HG03066 (cell line): ENCODE measurements at regions not wholly inside any gene's neighbourhood (a gene's known extent, or its start where the extent isn't known, plus 50 kb on each side); places are given as distances from the start of the nearest gene placed in this dataset.
"Not testable (repeated sequence)": the region's sequence is repeated elsewhere in the genome, so short reads cannot be mapped to it uniquely, and the experiment has no call there.

Source experiments
- ATAC-seq: cut with Tn5 transposase; IDR thresholded peaks from one replicate; pipeline ENCODE4 v1.9.1; 2021; ENCODE audit warnings: low read depth; ENCODE audit not compliant: unreplicated experiment

DNA sequence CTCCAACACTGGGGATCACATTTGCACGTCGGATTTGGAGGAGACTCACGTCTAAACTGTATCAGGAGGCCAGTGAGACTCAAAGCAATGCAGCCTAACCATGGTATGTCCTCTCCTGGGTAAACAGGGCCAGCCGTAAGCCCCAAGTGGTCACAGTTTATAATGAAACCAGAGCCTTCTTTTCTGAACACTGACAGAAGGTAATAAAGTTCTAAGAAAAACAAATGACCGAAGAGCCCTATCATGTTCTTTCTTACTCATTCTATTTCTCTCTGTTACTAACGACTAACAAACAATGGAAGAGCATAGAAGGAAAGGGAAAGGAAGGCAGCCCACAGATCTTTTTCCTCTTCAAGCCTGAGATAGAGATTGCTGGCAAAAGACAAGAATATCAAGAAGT lies 796.8 kb upstream of the SOX11 start:
- no peak for ATAC-seq

DNA sequence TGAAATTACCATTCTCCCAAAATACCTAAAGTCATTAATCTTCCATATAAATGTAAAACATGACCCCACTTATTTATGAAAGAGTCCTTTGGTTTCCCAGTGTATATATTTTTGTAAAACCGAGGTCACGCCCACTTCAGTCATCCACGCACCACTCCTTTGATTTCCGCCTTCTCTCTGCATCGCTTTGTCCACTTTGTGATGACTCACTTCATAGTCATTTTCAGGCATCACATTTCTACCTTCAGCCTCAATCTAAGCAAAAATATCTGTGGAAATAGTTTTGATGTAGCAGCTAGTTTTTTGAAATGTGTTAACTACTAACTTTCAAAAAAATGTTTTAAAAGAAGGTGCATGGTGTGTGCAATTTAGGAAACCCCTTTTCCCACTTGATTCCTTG lies 793.5 kb upstream of the SOX11 start:
- no peak for ATAC-seq

DNA sequence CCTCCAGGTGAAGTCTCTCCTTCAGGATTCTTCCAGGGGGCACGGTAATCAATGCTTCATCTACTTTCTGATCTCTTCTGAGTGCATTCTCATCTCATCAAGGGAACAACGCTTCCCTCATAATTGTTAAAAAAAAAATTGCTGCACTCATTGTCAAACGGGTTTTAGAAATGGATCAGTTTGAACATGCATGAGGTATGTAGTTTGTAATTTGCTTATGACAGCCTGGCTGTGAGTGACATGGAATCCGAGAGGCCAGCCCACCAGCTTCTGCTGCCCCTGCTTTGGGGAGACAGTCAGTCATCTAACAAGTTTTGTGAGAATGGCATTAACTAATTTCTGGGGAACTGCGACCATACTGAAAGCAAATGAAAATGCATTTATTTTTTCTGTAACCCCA lies 791.9 kb upstream of the SOX11 start:
- ATAC-seq, result no peak

DNA sequence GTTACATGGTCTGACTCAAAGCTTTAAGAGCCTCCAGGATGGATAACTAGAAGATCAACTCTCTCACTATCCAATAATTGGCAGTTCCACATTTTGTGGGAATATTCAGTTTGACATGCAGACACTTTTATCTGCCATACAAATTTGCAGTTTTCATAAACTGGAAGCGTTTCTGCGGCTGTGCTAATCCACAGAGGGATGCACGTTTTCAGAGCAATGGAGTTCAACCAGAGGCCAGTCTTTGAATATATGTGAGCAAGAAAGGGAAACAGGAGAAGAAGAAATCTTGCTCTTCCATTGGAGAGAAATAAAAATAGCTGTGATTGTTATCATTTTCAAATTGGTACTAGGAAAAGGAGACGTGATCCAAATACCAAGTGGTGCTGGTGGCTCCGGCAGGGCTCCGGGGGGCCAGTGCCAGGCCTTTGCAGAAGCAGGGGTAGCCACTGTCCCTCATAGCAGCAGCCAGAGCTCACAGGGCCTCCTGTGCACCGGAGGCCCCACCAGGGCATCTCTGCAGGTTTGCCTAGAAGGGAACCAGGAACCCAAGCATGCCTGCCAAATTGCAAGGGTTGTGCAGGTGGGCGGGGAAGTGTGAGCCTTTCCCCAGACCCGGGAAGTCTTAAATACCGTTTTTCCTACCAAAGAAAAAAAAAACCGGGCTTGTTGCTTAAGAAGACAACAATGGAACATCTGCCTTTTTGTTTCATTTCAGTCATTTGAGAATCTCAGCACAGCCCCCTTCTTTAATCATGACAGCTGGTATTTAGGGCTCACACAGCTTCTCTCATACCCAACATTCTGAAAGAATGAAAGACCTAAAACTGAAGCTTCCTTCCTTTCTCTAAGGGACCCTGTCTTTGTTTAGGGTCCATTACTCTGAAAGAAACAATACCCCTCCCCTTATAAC lies 791.1 kb upstream of the SOX11 start:
- no peak for ATAC-seq

DNA sequence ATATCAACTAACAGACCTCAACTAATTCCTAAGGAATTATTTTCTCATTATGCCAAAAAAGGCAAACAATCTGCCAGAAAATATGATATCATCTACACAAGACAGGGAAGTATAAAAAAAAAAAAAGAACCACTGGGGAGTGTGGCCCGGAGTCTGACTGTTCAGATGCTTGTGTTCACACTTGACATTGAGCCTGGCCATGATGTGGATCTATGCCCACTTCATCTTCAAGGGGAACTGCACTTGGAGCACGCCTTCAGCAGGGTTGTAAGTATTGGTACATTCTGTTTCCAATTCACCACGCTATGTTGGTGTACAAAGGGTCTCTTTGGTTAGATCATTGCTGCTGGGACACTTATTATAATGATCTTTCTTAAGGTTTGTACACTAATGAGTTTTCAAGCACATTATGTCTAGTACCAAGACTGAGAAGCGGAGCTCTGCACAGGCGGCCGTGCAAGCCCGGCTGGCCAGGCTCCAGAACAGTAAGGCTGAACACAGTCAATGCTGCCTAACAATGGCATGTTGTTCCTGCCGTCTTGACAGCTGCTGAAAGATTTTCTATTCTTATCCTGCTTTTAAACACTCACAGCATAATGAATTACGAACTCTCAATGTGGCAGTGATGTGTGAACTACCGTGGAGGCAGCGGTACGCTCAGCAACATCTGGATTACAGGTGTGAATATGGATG lies 788.4 kb upstream of the SOX11 start:
- ATAC-seq, result no peak

DNA sequence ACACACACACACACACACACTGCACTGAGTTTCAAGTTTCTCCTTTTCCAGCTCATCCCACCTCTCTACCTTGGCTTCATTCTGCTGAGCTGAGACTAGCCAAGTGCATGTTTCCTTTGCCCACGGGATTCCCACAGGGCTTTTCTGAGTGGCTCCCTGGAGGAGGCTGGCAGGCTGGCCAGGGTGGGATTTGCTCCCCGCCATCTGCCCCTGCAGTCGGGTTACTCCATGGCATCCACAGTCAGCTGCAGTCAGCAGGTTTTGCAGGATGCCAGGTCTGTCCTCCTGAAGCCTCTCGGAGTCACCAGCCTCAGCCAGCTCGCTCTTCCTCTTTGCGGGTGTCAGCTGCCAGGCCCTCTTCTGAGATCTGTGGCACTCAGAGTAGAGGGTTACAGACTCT lies 783.7 kb upstream of the SOX11 start:
- no peak for ATAC-seq

DNA sequence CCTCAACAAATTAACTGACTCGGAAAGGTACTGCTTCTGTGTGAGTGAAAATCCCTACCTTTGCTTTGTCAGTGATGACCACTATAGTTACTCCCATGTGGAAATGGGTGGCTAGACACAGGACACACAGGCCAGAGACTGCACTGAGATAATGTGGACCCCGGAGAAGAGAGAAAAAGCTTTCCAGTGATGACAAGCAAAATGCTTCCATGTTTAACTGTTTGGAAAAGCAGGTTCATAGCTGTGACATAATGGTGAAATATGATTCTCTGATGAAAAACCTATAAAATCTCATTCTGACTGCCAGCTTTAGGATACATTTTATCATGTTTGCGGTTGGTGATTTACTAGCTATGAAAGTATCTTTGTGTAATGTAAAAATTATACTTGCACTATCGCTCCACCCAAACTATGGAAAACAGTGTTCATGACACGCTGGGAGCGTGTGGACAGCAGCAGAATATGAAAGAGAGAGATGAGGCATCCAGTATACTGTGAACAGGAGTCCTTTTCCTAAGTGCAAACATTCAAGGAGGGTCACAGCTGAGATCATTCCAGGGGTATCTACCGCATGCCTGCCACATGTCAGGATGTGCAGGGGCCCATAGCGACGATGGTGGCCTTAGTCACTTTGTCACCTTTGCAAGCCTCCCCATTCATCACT lies 782.7 kb upstream of the SOX11 start:
- ATAC-seq, result no peak

DNA sequence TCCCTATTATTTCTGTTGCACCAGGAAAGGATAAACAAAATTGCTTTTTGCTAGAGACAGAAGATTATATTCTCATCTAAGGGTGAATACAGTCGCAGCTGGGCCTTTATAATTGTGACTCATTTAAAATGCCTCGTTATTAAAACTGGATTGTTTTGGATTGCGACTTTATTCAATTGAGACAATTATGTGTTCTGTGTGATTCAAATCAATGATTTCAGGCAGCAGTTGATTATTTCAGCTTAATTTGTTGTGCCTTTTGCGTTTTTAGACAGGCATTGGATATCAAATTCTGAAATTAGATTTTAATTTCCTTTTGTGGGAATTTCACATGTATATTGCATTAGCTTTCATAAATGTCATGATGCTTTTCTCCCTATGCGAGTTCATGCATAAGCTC lies 778.1 kb upstream of the SOX11 start:
- no peak for ATAC-seq

DNA sequence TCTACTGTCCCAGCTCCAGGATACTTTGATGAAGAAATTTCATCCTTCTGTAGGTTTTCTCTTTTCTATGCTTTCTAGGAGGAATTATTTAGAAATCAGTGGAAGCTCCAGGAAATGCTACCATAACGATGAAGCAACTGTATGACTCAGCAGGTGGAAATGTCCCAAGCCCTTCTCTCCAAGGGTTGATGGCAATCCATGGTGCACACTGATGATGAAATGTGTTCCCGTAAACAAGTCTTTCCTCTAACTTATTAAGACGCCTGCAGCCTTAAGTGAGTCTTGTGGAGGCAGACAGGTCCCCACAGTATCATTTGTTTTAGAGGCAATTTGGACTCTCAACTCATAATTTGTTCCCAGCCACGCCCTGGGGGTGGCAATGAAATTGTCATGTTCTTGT lies 777.6 kb upstream of the SOX11 start:
- no peak for ATAC-seq

DNA sequence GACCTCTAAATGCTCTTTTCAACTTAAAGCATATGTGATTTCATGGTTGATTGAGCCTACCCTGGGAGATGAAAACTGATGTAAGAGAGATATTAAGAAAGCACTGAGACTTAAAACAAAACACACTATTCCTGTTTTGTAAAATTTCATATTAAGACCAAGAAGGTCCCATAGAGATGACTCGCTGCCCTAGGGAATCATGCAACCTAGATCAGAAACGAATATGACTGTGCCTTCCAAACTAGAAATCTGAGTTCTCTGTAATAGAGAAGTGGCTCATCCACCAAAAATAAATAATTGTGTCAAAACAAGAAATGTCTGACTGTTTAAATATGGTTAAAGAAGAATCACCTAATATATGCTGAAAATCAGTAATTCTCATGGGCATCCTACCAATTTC lies 776.8 kb upstream of the SOX11 start:
- ATAC-seq, result no peak

DNA sequence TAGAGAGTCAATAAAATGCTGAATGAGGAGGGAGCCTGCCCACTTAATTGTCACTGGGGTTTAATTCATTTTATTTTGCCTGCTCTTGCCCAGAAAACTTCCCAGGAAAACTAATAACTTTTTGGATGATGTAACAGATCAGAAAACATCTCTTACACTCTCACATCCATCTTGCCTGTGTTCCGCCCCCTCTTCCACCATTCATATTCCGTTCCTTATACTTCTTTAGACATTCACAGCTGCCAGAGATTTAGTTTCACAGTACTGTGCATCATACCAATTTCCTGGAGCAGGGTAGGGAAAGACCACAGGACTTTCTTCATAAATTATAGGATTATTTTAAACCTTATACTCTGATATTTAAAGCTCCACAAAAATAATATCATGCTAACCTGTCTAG lies 776.1 kb upstream of the SOX11 start:
- no peak for ATAC-seq

DNA sequence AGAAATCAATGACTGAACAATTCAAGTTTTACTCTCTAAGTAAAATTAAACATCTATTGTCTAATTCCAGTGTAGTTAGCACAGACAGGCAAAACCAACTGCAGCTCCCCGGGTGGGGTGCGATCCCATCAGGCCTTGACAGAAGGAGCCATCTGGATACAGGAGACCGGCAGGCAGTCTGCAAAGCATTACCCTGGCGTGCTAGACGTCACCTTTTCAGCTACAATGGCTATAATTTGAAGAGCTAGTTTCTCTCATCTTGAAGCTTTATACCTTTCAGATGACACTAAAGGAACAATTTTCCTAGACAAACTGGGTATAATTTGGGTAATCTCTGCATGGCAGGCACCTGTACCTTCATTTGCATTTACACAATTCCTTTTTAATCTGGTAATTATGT lies 761.5 kb upstream of the SOX11 start:
- ATAC-seq, result no peak

DNA sequence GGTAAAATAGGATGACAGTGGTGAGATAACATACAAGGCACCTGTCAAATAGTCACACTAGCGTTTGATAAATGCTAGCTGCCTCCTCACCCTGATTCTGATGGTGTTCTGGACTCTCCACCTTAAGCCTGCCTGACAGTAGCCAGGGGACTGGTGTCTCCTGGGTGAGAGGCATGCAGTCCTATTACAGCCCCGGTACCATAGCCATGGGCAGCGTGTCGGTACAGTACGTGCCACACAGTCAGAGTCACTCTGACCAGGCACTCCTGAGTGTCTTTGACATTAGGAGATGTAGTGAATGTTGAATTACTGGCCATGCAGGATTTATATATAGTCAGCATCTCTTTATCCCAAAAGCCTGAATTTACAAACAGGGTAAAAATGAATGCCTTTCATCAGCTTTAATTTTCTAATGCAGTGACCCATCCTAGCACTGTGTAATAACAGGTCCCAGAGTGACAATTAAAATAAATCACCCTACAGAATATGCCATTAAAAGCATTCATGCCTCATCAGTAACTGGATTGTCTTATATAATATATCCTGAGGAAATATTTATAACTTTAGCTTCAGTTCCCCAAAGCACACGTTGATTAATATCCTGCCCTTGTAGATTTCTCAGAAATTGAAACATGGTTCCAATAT lies 760.3 kb upstream of the SOX11 start:
- ATAC-seq, result no peak

DNA sequence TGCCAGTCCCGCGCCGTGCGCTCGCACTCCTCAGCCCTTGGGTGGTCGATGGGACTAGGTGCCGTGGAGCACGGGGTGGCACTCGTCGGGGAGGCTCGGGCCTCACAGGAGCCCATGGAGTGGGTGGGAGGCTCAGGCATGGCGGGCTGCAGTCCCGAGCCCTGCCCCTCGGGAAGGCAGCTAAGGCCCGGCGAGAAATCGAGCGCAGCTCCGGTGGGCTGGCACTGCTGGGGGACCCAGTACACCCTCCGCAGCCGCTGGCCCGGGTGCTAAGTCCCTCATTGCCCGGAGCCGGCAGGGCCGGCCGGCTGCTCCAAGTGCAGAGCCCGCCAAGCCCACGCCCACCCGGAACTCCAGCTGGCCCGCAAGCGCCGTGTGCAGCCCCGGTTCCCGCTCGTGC lies 756.9 kb upstream of the SOX11 start:
- not testable (repeated sequence) for ATAC-seq

DNA sequence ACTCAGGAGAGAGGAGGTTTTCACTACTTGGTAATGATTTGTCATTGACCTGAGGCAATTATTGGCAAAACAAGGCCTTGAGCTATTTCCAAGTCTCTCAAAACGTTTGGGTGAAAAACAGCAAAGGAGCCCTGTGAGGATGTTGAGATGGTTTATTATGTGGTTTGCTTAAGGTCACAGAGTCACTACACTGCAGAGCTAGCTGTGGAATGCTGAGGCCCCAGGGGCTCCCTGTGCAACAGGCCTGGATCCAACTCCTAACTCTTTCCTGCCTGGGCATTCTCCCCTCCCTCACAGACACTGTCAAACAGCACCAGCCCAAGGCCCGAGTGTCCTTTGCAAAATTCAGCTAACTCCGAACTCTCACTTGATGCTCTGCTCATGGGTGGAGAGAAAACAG lies 754.6 kb upstream of the SOX11 start:
- no peak for ATAC-seq

DNA sequence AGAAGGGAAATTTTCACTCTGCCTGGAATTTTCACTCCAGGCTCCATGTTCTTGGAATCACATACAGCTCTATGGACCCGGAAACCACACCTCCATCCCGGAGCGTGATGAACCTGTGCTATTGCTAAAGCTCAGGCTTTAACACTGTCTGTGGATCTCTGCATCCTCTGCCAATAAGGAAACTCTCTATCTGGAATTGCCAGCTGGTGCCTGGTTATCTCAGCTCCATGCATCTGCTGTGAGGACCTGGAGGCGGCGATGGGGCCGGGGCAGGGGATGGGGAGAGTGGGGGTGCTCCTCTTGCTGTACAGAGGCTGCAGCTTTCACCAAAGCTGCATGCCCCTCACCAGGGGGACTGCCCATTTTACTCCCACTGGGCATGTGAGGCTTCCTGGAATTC lies 754.0 kb upstream of the SOX11 start:
- no peak for ATAC-seq

DNA sequence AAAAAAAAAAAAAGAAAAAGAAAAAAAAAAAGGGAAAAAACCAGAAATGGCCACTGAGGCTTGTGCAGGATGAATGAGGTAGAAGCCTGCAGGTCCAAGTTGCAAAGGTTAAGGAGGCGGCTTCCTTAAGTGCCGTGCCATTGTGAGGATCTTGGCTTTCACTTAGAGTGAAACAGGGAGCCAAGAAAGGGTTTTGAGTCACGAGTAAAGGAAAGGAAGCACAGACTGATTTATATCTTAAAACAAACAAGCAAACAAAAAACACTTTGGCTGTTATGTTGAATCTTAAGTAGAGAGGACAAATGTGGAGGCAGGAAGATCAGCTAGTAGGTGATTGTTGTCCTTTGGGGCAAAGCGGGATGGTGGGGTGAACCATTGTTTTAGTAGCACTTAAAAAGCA lies 749.7 kb upstream of the SOX11 start:
- no peak for ATAC-seq

DNA sequence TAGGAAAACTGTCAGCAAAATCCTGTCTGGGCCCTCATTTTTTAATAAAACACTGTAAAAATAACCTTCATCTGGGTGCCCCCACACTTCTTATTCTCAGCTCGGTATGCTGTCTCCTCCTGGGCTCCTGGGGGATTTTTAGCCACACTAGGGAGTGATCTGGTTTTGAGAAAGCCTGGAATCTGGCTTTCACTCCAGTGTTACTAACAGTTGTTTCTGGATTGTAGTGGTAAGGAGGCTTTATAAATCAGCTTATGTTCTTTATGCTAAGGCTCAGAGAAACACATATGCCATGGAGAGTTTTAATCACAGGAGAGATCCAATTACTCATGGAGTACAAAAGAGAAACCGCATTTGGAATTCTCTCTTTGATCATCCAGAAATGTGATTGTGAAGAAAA lies 744.3 kb upstream of the SOX11 start:
- no peak for ATAC-seq

DNA sequence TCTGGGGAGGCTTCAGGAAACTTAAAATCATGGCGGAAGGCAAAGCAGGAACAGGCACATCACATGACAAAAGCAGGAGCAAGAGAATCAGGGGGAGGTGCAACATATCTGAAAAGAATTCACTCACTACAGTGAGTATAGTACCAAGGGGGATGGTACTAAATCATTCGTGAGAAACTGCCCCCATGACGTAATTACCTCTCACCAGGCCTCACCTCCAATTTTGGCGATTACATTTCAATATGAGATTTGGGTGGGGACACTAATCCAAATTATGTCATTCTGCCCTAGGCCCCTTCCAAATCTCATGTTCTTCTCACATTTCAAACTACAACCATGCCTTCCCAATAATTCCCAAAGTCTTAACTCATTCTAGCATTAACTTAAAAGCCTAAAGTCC lies 740.8 kb upstream of the SOX11 start:
- no peak for ATAC-seq

DNA sequence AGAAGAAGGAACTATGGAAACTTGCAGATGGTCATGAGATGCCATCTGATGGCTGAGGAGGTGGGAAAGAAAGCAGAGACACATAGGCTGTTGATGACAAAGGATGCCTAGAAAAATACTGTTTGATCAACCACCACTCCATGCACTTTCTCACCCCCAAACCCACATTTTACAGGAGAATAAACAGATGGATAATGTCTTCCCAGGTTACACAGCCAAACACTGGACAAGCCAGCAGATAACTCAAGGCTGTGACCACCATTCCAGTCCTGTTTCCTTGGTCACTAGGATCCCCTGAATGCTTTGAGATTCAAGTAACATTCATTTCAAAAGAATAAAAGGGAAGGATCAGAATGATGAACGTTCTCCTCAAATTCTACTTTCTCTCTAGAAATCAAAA lies 733.0 kb upstream of the SOX11 start:
- ATAC-seq, result no peak

DNA sequence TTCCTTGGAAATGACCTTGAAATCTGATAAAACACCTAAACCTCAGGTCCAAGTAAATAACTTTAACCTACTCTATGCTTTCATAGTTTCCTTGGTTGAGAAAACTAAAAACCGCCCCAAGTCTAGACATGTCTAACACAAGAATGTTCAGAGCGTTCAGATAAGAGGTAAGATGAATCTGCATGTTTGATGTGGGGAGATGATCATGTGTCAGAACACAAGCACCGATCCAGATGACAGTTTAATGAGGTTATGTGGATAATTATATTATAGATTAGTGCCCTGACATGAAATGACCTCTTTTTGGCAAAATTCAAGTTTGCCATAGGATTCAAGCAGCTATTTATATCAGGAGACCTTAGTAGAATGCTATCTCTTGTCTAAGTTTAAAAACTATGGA lies 729.8 kb upstream of the SOX11 start:
- ATAC-seq, result no peak
